Mesendoderm (in vitro differentiated cells): ENCODE measurements at regions not wholly inside any gene's neighbourhood (a gene's known extent, or its start where the extent isn't known, plus 50 kb on each side); places are given as distances from the start of the nearest gene placed in this dataset.

Experiments used
- DNase-seq: peaks from one replicate; pipeline ENCODE4 v3.0.0; 2013
- H2AK5ac ChIP-seq: 2 replicates; pipeline ENCODE4 v1.6.1; 2013; ENCODE audit warnings: low read length, inconsistent platforms
- H2BK120ac ChIP-seq: 2 replicates; pipeline ENCODE4 v1.6.1; 2013; ENCODE audit warnings: low read depth, mild to moderate bottlenecking, low read length, moderate library complexity, mixed read lengths
- H2BK15ac ChIP-seq: replicated peaks from 2 replicates; pipeline ENCODE4 v1.6.1; 2013; ENCODE audit warnings: low read depth, mild to moderate bottlenecking, moderate library complexity
- H2BK5ac ChIP-seq: 2 replicates; pipeline ENCODE4 v1.6.1; 2013; ENCODE audit warnings: low read length, inconsistent platforms
- H3K18ac ChIP-seq: 2 replicates; pipeline ENCODE4 v1.6.1; 2013; ENCODE audit warnings: mild to moderate bottlenecking, low read length, mixed read lengths
- H3K23ac ChIP-seq: one replicate; pipeline ENCODE4 v1.6.1; 2013; ENCODE audit warnings: low read length
- H3K27ac ChIP-seq: 2 replicates; pipeline ENCODE4 v1.5.1; 2013; ENCODE audit warnings: low read depth, mild to moderate bottlenecking, inconsistent platforms, low read length, moderate library complexity
- H3K27me3 ChIP-seq: 2 replicates; pipeline ENCODE4 v1.6.1; 2013; ENCODE audit warnings: low read length, control low read depth, mild to moderate bottlenecking, inconsistent platforms; ENCODE audit not compliant: insufficient read depth, poor library complexity
- H3K36me3 ChIP-seq: 2 replicates; pipeline ENCODE4 v1.6.1; 2013; ENCODE audit warnings: low read length, inconsistent platforms; ENCODE audit not compliant: control insufficient read depth, insufficient read depth
- H3K4ac ChIP-seq: one replicate; pipeline ENCODE4 v1.6.1; 2013; ENCODE audit warnings: low read depth, mild to moderate bottlenecking, low read length, moderate library complexity
- H3K4me1 ChIP-seq: 2 replicates; pipeline ENCODE4 v1.6.1; 2013; ENCODE audit warnings: low read depth, low read length, inconsistent platforms; ENCODE audit not compliant: control insufficient read depth
- H3K4me2 ChIP-seq: 2 replicates; pipeline ENCODE4 v1.6.1; 2013; ENCODE audit warnings: low read length
- H3K4me3 ChIP-seq: 2 replicates; pipeline ENCODE4 v1.5.1; 2013; ENCODE audit warnings: mild to moderate bottlenecking, low read length
- H3K56ac ChIP-seq: one replicate; pipeline ENCODE4 v1.6.1; 2013; ENCODE audit warnings: low read length
- H3K79me1 ChIP-seq: 2 replicates; pipeline ENCODE4 v1.6.1; 2013; ENCODE audit warnings: low read length, inconsistent platforms
- H3K79me2 ChIP-seq: 2 replicates; pipeline ENCODE4 v1.6.1; 2013; ENCODE audit warnings: mild to moderate bottlenecking, low read length; ENCODE audit not compliant: control insufficient read depth, insufficient read depth
- H3K9ac ChIP-seq: 2 replicates; pipeline ENCODE4 v1.6.1; 2013; ENCODE audit warnings: low read length, inconsistent platforms
- H4K5ac ChIP-seq: one replicate; pipeline ENCODE4 v1.6.1; 2013; ENCODE audit warnings: low read length
- H4K8ac ChIP-seq: one replicate; pipeline ENCODE4 v1.6.1; 2013; ENCODE audit warnings: low read depth, mild to moderate bottlenecking, control low read depth, low read length, moderate library complexity
- WGBS: extraction: QIAGEN DNeasy Blood & Tissue Kit; methylation state at CpG from one replicate; pipeline ENCODE4 v1.1.7; 2013; ENCODE audit warnings: low lambda C conversion rate, missing lambda C conversion rate; ENCODE audit not compliant: insufficient coverage; ENCODE audit errors: extremely low coverage; 5-methylcytosine and 5-hydroxymethylcytosine counted together

- Histone ChIP-seq H3K27me3 (no peaks in the 10 kb centered on the region), H3K4ac (no peak overlapping the region), H3K27ac (no peak overlapping the region), H3K36me3 (no peaks in the 10 kb centered on the region), H3K56ac (no peak overlapping the region), H2AK5ac (no peak overlapping the region), H2BK120ac (no peak overlapping the region), H3K79me2 (no peaks in the 10 kb centered on the region), H3K79me1 (no peaks in the 10 kb centered on the region), H2BK5ac (no peak overlapping the region), H3K4me3 (no peak overlapping the region), H2BK15ac (no peak overlapping the region), H3K4me2 (no peak overlapping the region), H4K5ac (no peak overlapping the region), H4K8ac (no peak overlapping the region), H3K4me1 (no peaks in the 10 kb centered on the region), H3K23ac (no peak overlapping the region), H3K18ac (no peak overlapping the region), H3K9ac (no peak overlapping the region)
- no peak for DNase-seq
- no CpG with 5 or more reads among the region's 8 CpGs for WGBS
Observed at GRCh38 chr6:167474171-167474570, 149.3 kb downstream of the TTLL2 start.

- no CpG with 5 or more reads among the region's 3 CpGs for WGBS
- no peak overlapping the region for H3K4ac ChIP-seq
Observed at GRCh38 chr6:167474725-167475124, 149.8 kb downstream of the TTLL2 start.

GRCh38 chr6:167475947-167476346, 151.1 kb downstream of the TTLL2 start:
- no peak overlapping the region for H2BK15ac ChIP-seq
- no peak overlapping the region for H3K23ac ChIP-seq
- H3K4ac ChIP-seq: no peak overlapping the region
- no peak overlapping the region for H3K9ac ChIP-seq
- no peak overlapping the region for H2BK120ac ChIP-seq
- no peak overlapping the region for H2BK5ac ChIP-seq
- no CpG with 5 or more reads among the region's 9 CpGs for WGBS
- H2AK5ac ChIP-seq: no peak overlapping the region
- H3K79me1 ChIP-seq: no peaks in the 10 kb centered on the region
- DNase-seq: no peak
- no peak overlapping the region for H3K4me3 ChIP-seq
- H4K8ac ChIP-seq: no peak overlapping the region
- no peak overlapping the region for H3K27ac ChIP-seq
- H3K79me2 ChIP-seq: no peaks in the 10 kb centered on the region
- no peaks in the 10 kb centered on the region for H3K36me3 ChIP-seq
- no peak overlapping the region for H3K4me2 ChIP-seq
- no peak overlapping the region for H4K5ac ChIP-seq
- H3K18ac ChIP-seq: no peak overlapping the region
- H3K27me3 ChIP-seq: no peaks in the 10 kb centered on the region
- no peak overlapping the region for H3K56ac ChIP-seq
- no peaks in the 10 kb centered on the region for H3K4me1 ChIP-seq

More at GRCh38 chr6:167474725-167475124, 149.8 kb downstream of the TTLL2 start:
- H2BK5ac ChIP-seq: no peak overlapping the region
- no peak overlapping the region for H2AK5ac ChIP-seq
- H3K18ac ChIP-seq: no peak overlapping the region
- H3K23ac ChIP-seq: no peak overlapping the region
- H3K36me3 ChIP-seq: no peaks in the 10 kb centered on the region
- H4K5ac ChIP-seq: no peak overlapping the region
- no peak overlapping the region for H3K4me2 ChIP-seq
- no peaks in the 10 kb centered on the region for H3K79me1 ChIP-seq
- H2BK120ac ChIP-seq: no peak overlapping the region
- no peak overlapping the region for H3K4me3 ChIP-seq
- no peak overlapping the region for H3K56ac ChIP-seq
- H3K9ac ChIP-seq: no peak overlapping the region
- H3K27ac ChIP-seq: no peak overlapping the region
- H3K27me3 ChIP-seq: no peaks in the 10 kb centered on the region
- H4K8ac ChIP-seq: no peak overlapping the region
- no peaks in the 10 kb centered on the region for H3K79me2 ChIP-seq
- no peak for DNase-seq
- no peak overlapping the region for H2BK15ac ChIP-seq
- no peaks in the 10 kb centered on the region for H3K4me1 ChIP-seq

GRCh38 chr6:167476844-167477595, 152.1 kb downstream of the TTLL2 start:
- H2AK5ac ChIP-seq: no peak overlapping the region
- H3K23ac ChIP-seq: no peak overlapping the region
- H3K9ac ChIP-seq: no peak overlapping the region
- no peak overlapping the region for H3K4ac ChIP-seq
- no peak overlapping the region for H3K27ac ChIP-seq
- no peak overlapping the region for H3K4me2 ChIP-seq
- no peak overlapping the region for H2BK15ac ChIP-seq
- DNase-seq: no peak
- no peaks in the 10 kb centered on the region for H3K36me3 ChIP-seq
- H2BK120ac ChIP-seq: no peak overlapping the region
- H3K79me2 ChIP-seq: no peaks in the 10 kb centered on the region
- H4K5ac ChIP-seq: no peak overlapping the region
- no peaks in the 10 kb centered on the region for H3K4me1 ChIP-seq
- H2BK5ac ChIP-seq: no peak overlapping the region
- H3K79me1 ChIP-seq: no peaks in the 10 kb centered on the region
- H3K4me3 ChIP-seq: no peak overlapping the region
- H4K8ac ChIP-seq: no peak overlapping the region
- no peak overlapping the region for H3K18ac ChIP-seq
- no peak overlapping the region for H3K56ac ChIP-seq
- no CpG with 5 or more reads among the region's 16 CpGs for WGBS
- no peaks in the 10 kb centered on the region for H3K27me3 ChIP-seq

- H3K23ac ChIP-seq: no peak overlapping the region
- WGBS: no CpG with 5 or more reads among the region's 9 CpGs
Observed at GRCh38 chr6:167477688-167478087, 152.8 kb downstream of the TTLL2 start.

GRCh38 chr6:167479301-167479700, 154.4 kb downstream of the TTLL2 start:
- DNase-seq: no peak
- no peak overlapping the region for H4K5ac ChIP-seq
- H3K4me3 ChIP-seq: no peak overlapping the region
- WGBS: no CpG with 5 or more reads among the region's 4 CpGs
- H3K4me2 ChIP-seq: no peak overlapping the region
- no peak overlapping the region for H3K27ac ChIP-seq
- no peak overlapping the region for H2BK120ac ChIP-seq
- H3K79me2 ChIP-seq: no peaks in the 10 kb centered on the region
- H3K79me1 ChIP-seq: no peaks in the 10 kb centered on the region
- H3K27me3 ChIP-seq: no peaks in the 10 kb centered on the region
- no peak overlapping the region for H3K4ac ChIP-seq
- H2BK5ac ChIP-seq: no peak overlapping the region
- no peak overlapping the region for H3K56ac ChIP-seq
- no peak overlapping the region for H3K9ac ChIP-seq
- H3K4me1 ChIP-seq: no peaks in the 10 kb centered on the region
- H3K18ac ChIP-seq: no peak overlapping the region
- no peak overlapping the region for H2BK15ac ChIP-seq
- no peaks in the 10 kb centered on the region for H3K36me3 ChIP-seq
- no peak overlapping the region for H2AK5ac ChIP-seq
- H4K8ac ChIP-seq: no peak overlapping the region
- no peak overlapping the region for H3K23ac ChIP-seq

More at GRCh38 chr6:167477688-167478087, 152.8 kb downstream of the TTLL2 start:
- H2BK5ac ChIP-seq: no peak overlapping the region
- H3K4me3 ChIP-seq: no peak overlapping the region
- no peak overlapping the region for H2BK120ac ChIP-seq
- H3K79me2 ChIP-seq: no peaks in the 10 kb centered on the region
- DNase-seq: no peak
- H3K27ac ChIP-seq: no peak overlapping the region
- H3K4me1 ChIP-seq: no peaks in the 10 kb centered on the region
- no peaks in the 10 kb centered on the region for H3K27me3 ChIP-seq
- H3K9ac ChIP-seq: no peak overlapping the region
- H4K5ac ChIP-seq: no peak overlapping the region
- H2AK5ac ChIP-seq: no peak overlapping the region
- no peak overlapping the region for H4K8ac ChIP-seq
- no peaks in the 10 kb centered on the region for H3K36me3 ChIP-seq
- H3K4ac ChIP-seq: no peak overlapping the region
- H3K79me1 ChIP-seq: no peaks in the 10 kb centered on the region
- no peak overlapping the region for H3K56ac ChIP-seq
- H3K18ac ChIP-seq: no peak overlapping the region
- no peak overlapping the region for H3K4me2 ChIP-seq
- no peak overlapping the region for H2BK15ac ChIP-seq
